NCI-H1092 (cell line): ENCODE measurements at regions not wholly inside any gene's neighbourhood (a gene's known extent, or its start where the extent isn't known, plus 50 kb on each side); places are given as distances from the start of the nearest gene placed in this dataset.

Source experiments
- DNase-seq: peaks from one replicate; lab custom pipeline; 2025; lab: John Stamatoyannopoulos, UW

- DNase-seq, result no peak
These were observed 198.8 kb upstream of the RGPD4 start for GRCh38 chr2:107627926-107628325.

- no peak for DNase-seq
These were observed 193.0 kb upstream of the RGPD4 start for GRCh38 chr2:107633580-107634147.

DNA sequence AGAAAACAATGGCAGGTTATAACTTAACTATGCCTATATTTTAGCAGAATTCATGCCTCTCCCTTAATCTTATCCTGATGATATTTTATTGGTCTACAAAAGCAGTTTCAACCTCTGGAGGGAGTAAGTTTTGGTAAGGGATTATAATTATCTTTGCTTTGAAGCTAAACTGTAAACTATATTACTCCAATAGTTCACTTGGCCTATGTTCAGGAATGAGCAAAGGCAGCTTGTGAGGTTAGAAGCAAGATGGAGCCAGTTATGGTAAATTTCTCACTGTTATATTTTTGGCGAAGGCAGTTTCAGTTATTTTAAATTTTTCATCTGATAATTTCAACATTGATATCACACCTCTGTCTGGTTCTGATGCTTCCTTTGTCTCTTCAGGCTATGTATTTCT, 192.5 kb upstream of the RGPD4 start:
- no peak for DNase-seq

- no peak for DNase-seq
These were observed 190.8 kb upstream of the RGPD4 start for GRCh38 chr2:107635883-107636282.

DNA sequence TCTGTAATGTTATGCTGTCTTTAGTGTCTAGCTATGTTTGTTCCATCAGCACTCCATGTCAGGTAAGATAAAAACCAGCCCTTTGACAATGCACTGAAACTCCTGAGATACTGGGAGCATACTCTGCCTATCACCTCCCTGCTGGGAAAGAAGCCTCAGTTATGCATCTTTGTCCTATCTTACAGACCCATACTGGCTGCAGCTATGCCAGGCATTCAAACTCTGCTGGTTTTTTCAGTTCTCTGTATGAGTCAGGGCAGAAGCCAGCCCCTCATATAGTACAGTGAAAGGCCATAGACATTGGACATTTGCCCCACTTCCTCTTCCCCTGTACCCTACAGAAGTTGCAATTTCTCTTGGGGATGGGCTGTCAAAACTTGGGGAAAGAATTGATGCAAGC, 181.1 kb upstream of the RGPD4 start:
- DNase-seq, result no peak

- DNase-seq, result no peak
These were observed 177.8 kb upstream of the RGPD4 start for GRCh38 chr2:107648781-107649404.

- no peak for DNase-seq
These were observed 169.6 kb upstream of the RGPD4 start for GRCh38 chr2:107657049-107657448.

- DNase-seq, result no peak
These were observed 163.1 kb upstream of the RGPD4 start for GRCh38 chr2:107663632-107664031.

GRCh38 chr2:107669335-107669734, 157.4 kb upstream of the RGPD4 start:
- DNase-seq, result no peak

- no peak for DNase-seq
These were observed 144.8 kb upstream of the RGPD4 start for GRCh38 chr2:107681936-107682335.

GRCh38 chr2:107684421-107684820, 142.3 kb upstream of the RGPD4 start:
- no peak for DNase-seq

GRCh38 chr2:107685421-107685986, 141.2 kb upstream of the RGPD4 start:
- no peak for DNase-seq

GRCh38 chr2:107687073-107687472, 139.6 kb upstream of the RGPD4 start:
- no peak for DNase-seq

- DNase-seq, result no peak
These were observed 138.6 kb upstream of the RGPD4 start for GRCh38 chr2:107688135-107688534.

DNA sequence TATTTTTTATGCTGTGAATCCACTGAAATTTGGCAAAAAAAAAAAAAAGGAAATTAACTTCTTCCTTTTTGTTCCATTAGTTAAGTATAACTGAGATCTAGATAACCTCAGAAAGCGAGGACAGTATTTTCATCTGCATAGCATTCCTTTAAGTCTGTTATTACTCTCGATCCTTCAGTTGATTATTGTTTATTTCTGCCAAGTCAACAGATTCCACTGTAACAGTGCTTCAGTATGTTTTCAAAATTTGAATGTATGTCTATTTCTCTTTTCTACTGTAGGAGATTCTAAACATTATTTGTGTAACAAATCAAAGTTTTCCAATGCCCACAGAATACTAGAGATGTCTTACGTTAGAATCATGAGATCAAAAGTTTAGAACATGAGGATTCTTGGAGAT, 133.1 kb upstream of the RGPD4 start:
- no peak for DNase-seq

GRCh38 chr2:107694667-107695066, 132.0 kb upstream of the RGPD4 start:
- no peak for DNase-seq

- no peak for DNase-seq
These were observed 129.3 kb upstream of the RGPD4 start for GRCh38 chr2:107697385-107697784.

GRCh38 chr2:107698861-107699260, 127.8 kb upstream of the RGPD4 start:
- no peak for DNase-seq

GRCh38 chr2:107700073-107700472, 126.6 kb upstream of the RGPD4 start:
- DNase-seq, result no peak

GRCh38 chr2:107711941-107712340, 114.8 kb upstream of the RGPD4 start:
- DNase-seq, result no peak

DNA sequence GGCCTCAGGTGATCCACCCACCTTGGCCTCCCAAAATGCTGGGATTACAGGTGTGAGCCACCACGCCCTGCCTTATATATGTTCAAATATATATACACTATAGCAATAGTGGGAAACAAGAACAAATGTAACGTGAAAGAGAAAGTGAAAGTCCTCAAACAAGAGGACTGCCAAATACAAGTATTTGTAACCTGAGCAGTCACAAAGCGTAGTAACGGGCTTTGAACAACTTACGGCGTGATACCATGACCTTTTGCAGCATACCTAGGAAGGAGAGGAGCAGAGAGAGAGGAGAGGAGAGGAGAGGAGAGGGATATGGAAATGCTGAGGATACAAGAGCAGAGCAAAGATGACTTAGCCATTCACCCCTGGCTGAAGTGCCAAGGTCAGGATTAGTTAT, 113.8 kb upstream of the RGPD4 start:
- DNase-seq, result no peak

GRCh38 chr2:107717661-107718060, 109.0 kb upstream of the RGPD4 start:
- DNase-seq, result no peak

DNA sequence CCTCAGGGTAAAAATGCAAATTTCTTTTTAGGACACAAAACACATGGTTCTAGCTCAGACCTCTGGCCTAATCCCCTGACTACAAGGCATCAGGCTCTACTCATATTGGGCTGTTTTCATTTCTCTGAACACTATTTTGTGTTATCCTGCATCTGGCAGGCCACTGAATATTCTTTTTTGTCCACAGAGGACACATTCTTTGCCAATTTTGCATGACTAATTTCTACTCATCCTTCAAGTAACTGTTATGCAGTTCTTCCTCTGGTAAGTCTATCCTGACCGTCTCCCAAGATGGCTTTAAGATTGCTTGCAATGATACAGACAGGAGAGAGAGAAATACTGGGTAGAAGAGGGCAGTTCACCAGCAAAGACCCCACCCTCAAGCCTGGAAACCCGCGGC, 107.6 kb upstream of the RGPD4 start:
- no peak for DNase-seq

GRCh38 chr2:107719836-107720235, 106.9 kb upstream of the RGPD4 start:
- no peak for DNase-seq
